ENCODE measurements at regions not wholly inside any gene's neighbourhood (a gene's known extent, or its start where the extent isn't known, plus 50 kb on each side); places are given as distances from the start of the nearest gene placed in this dataset.

DNA sequence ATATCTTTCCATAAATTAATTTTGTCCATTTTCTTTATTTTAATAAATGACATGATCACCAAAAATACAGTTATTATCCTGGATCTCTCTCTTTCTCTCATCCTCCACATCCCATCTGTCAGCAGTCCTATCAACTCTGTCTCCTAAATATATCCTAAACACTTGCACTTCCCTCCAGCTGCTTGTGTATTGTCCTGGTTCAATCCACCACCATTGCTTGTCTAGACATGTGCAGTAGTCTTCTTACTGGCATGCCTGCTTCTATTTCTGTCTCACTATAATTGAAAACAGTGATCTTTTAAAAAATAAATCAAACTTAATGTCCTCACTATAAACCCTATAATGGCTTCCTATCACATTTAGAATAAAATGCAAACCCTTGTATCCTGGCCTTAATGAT lies 2168.6 kb upstream of the PIK3C3 start:
- no peak overlapping the region for H3K9ac ChIP-seq (ENCODE audit: low read length)
- H3K27ac ChIP-seq (ENCODE audit: low read depth, low read length, poor library complexity, severe bottlenecking): no peak overlapping the region
- no peaks in the 10 kb centered on the region for H4K20me1 ChIP-seq (ENCODE audit: insufficient read depth, low read length)
- no peaks in the 10 kb centered on the region for H3K79me2 ChIP-seq (ENCODE audit: insufficient read depth, low read length)
- H3K36me3 ChIP-seq (ENCODE audit: insufficient read depth, low read length): no peaks in the 10 kb centered on the region
- no peak overlapping the region for H2AFZ ChIP-seq (ENCODE audit: low read length)
- no peak overlapping the region for H3K4me2 ChIP-seq (ENCODE audit: low read length)
- no peaks in the 10 kb centered on the region for H3K4me1 ChIP-seq (ENCODE audit: insufficient read depth, low read length, severe bottlenecking)
- H3K4me3 ChIP-seq (ENCODE audit: low read depth, low read length, poor library complexity, severe bottlenecking): no peak overlapping the region
- H3K27me3 ChIP-seq (ENCODE audit: insufficient read depth, low read length): no peaks in the 10 kb centered on the region
- H3K9me2 ChIP-seq (ENCODE audit: low read depth, low read length): no peaks in the 10 kb centered on the region
- H3F3A ChIP-seq (ENCODE audit: insufficient read depth, low read length): no peaks in the 10 kb centered on the region
- no peaks in the 10 kb centered on the region for H3K9me3 ChIP-seq (ENCODE audit: low read length)
- TF ChIP-seq CTCF (IDR thresholded peaks at IDR 0.05; ENCODE audit: low read length): no peak
- TF ChIP-seq EZH2 (IDR thresholded peaks at IDR 0.05; ENCODE audit: borderline replicate concordance, low read length): no peak

DNA sequence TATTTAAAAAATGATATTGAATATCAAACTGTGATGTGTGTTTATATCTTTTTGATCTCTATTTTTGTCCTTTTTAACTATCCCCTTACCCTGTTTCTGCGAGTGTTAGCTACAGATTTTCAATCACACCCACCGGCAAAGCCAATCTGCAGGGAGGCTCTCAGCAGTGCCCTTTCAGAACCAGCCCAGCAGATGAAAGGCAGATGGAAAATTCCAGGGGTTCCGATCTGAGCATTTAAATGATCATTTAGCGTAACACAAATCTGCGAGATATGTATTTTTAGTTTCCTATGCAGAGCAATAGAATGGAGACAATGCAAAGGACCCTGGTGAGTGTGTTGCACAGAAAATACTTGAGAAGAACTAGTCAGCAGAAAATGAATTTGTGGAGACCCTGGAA lies 2170.5 kb upstream of the PIK3C3 start:
- H3F3A ChIP-seq (ENCODE audit: insufficient read depth, low read length): no peaks in the 10 kb centered on the region
- no peak overlapping the region for H3K9ac ChIP-seq (ENCODE audit: low read length)
- no peak overlapping the region for H3K27ac ChIP-seq (ENCODE audit: low read depth, low read length, poor library complexity, severe bottlenecking)
- no peaks in the 10 kb centered on the region for H3K79me2 ChIP-seq (ENCODE audit: insufficient read depth, low read length)
- TF ChIP-seq CTCF (IDR thresholded peaks at IDR 0.05; ENCODE audit: low read length): no peak
- TF ChIP-seq EZH2 (IDR thresholded peaks at IDR 0.05; ENCODE audit: borderline replicate concordance, low read length): no peak
- no peak overlapping the region for H3K4me3 ChIP-seq (ENCODE audit: low read depth, low read length, poor library complexity, severe bottlenecking)
- no peak overlapping the region for H3K4me2 ChIP-seq (ENCODE audit: low read length)
- no peak overlapping the region for H2AFZ ChIP-seq (ENCODE audit: low read length)
- H3K9me3 ChIP-seq (ENCODE audit: low read length): no peaks in the 10 kb centered on the region
- H3K9me2 ChIP-seq (ENCODE audit: low read depth, low read length): no peaks in the 10 kb centered on the region
- H3K27me3 ChIP-seq (ENCODE audit: insufficient read depth, low read length): no peaks in the 10 kb centered on the region
- no peaks in the 10 kb centered on the region for H4K20me1 ChIP-seq (ENCODE audit: insufficient read depth, low read length)
- H3K4me1 ChIP-seq (ENCODE audit: insufficient read depth, low read length, severe bottlenecking): no peaks in the 10 kb centered on the region
- H3K36me3 ChIP-seq (ENCODE audit: insufficient read depth, low read length): no peaks in the 10 kb centered on the region

GRCh38 chr18:39781565-39781964 lies 2173.5 kb upstream of the PIK3C3 start:
- Histone ChIP-seq H3K4me3 (ENCODE audit: low read depth, low read length, poor library complexity, severe bottlenecking) (no peak overlapping the region), H3K27ac (ENCODE audit: low read depth, low read length, poor library complexity, severe bottlenecking) (no peak overlapping the region), H4K20me1 (ENCODE audit: insufficient read depth, low read length) (no peaks in the 10 kb centered on the region), H3K79me2 (ENCODE audit: insufficient read depth, low read length) (no peaks in the 10 kb centered on the region), H3K9ac (ENCODE audit: low read length) (no peak overlapping the region), H3K36me3 (ENCODE audit: insufficient read depth, low read length) (no peaks in the 10 kb centered on the region), H3K9me3 (ENCODE audit: low read length) (no peaks in the 10 kb centered on the region), H3K27me3 (ENCODE audit: insufficient read depth, low read length) (no peaks in the 10 kb centered on the region), H3F3A (ENCODE audit: insufficient read depth, low read length) (no peaks in the 10 kb centered on the region), H3K4me1 (ENCODE audit: insufficient read depth, low read length, severe bottlenecking) (no peaks in the 10 kb centered on the region), H3K4me2 (ENCODE audit: low read length) (no peak overlapping the region), H3K9me2 (ENCODE audit: low read depth, low read length) (no peaks in the 10 kb centered on the region), H2AFZ (ENCODE audit: low read length) (no peak overlapping the region)
- TF ChIP-seq CTCF (IDR thresholded peaks at IDR 0.05; ENCODE audit: low read length) (no peak), EZH2 (IDR thresholded peaks at IDR 0.05; ENCODE audit: borderline replicate concordance, low read length) (no peak)
